K562 (cell line): ENCODE measurements at regions not wholly inside any gene's neighbourhood (a gene's known extent, or its start where the extent isn't known, plus 50 kb on each side); places are given as distances from the start of the nearest gene placed in this dataset.

ENCODE experiments used
- ATAC-seq: fragments of 200-7000 bp; cut with Tn5 transposase; 3 replicates; pipeline ENCODE4 v1.9.1; 2020; ENCODE audit warnings: moderate library complexity
- BruUV-seq: library from RNA; stranded (reverse); fragments of 400-500 nt; replicated peaks from 2 replicates; lab custom pipeline; 2021; lab: Mats Ljungman, UMichigan
- CTCF ChIA-PET: fragments of 300-600 bp; formaldehyde crosslinking; extraction: SDS; loops from one replicate; lab custom pipeline; 2021; ENCODE audit warnings: low intra/inter-chr PET ratio; lab: Yijun Ruan, JAX
- POLR2A ChIA-PET: fragments of 300-600, 350-650 bp; sonication (Branson Sonifier 250); formaldehyde crosslinking; extraction: SDS; loops from one replicate; lab custom pipeline; 2021; ENCODE audit warnings: antibody characterized with exemption, inconsistent platforms; lab: Yijun Ruan, JAX
- DNase-seq, 4 experiments: peaks; one replicate each; pipeline versions ENCODE4 v3.0.0 to v3.0.0-alpha.2; 2011 to 2018; ENCODE audit warnings: low spot score in 3 of 4, mixed read lengths in 3 of 4; ENCODE audit errors: extremely low read depth in 1 of 4
- FAIRE-seq: peaks from 2 replicates; lab custom pipeline; 2011; peaks lifted over from hg19 to GRCh38; lab: Jason Lieb, UNC
- H2AFZ ChIP-seq: 2 replicates; pipeline ENCODE4 v1.6.0; 2011; ENCODE audit warnings: low read depth, low read length, control low read depth, inconsistent platforms
- H3K27ac ChIP-seq: fragments of 200-600 bp; 3 replicates; pipeline ENCODE4 v1.8.0; 2011; ENCODE audit warnings: low read depth, mild to moderate bottlenecking, control low read depth, inconsistent platforms, low read length, moderate library complexity, mixed read lengths; ENCODE audit errors: extremely low read depth
- H3K27me3 ChIP-seq, 2 experiments: fragments of 300-600 bp in 1 of 2; 2 replicates in 1 of 2; 3 replicates in 1 of 2; pipeline versions ENCODE4 v1.6.0 to v1.8.0; 2011; ENCODE audit warnings: inconsistent platforms in 2 of 2, low read length in 2 of 2, mild to moderate bottlenecking in 1 of 2, mixed read lengths in 1 of 2, moderate library complexity in 1 of 2; ENCODE audit not compliant: control insufficient read depth in 2 of 2, insufficient read depth in 2 of 2
- H3K36me3 ChIP-seq: fragments of 300-600 bp; 3 replicates; pipeline ENCODE4 v1.8.0; 2011; ENCODE audit warnings: mild to moderate bottlenecking, low read length, inconsistent platforms; ENCODE audit not compliant: control insufficient read depth, insufficient read depth
- H3K4me1 ChIP-seq, 2 experiments: fragments of 200-600 bp in 1 of 2; replicated peaks in 1 of 2; 2 replicates in 1 of 2; 3 replicates in 1 of 2; pipeline versions ENCODE4 v1.5.1 to v1.8.0; 2011; ENCODE audit warnings: inconsistent platforms in 2 of 2, low read length in 2 of 2, mild to moderate bottlenecking in 1 of 2, mixed read lengths in 1 of 2, moderate library complexity in 1 of 2; ENCODE audit not compliant: control insufficient read depth in 2 of 2, insufficient read depth in 2 of 2
- H3K4me2 ChIP-seq: 2 replicates; pipeline ENCODE4 v1.6.1; 2011; ENCODE audit warnings: low read length, control low read depth, inconsistent platforms, mixed read lengths; ENCODE audit not compliant: insufficient read depth
- H3K4me3 ChIP-seq: fragments of 200-600 bp; sonication (generic), shearing (Covaris generic); 2 replicates; pipeline ENCODE4 v1.5.1; 2016; ENCODE audit warnings: control low read depth, inconsistent platforms
- H3K79me2 ChIP-seq: fragments of 200-600 bp; 3 replicates; pipeline ENCODE4 v1.8.0; 2011; ENCODE audit warnings: low read length, inconsistent platforms; ENCODE audit not compliant: control insufficient read depth, insufficient read depth
- H3K9ac ChIP-seq, 2 experiments: 2 replicates each; pipeline versions ENCODE4 v1.6.0 to v1.6.1; 2011; ENCODE audit warnings: low read depth in 2 of 2, low read length in 2 of 2, control low read depth in 1 of 2, inconsistent platforms in 1 of 2, mild to moderate bottlenecking in 1 of 2, mixed read lengths in 1 of 2; ENCODE audit not compliant: insufficient read depth in 1 of 2
- H3K9me1 ChIP-seq: one replicate; pipeline ENCODE4 v1.6.0; 2011; ENCODE audit warnings: inconsistent platforms, mild to moderate bottlenecking, low read length, moderate library complexity; ENCODE audit not compliant: control insufficient read depth, insufficient read depth
- H3K9me3 ChIP-seq: replicated peaks from 2 replicates; pipeline ENCODE4 v1.5.1; 2011; ENCODE audit warnings: low read depth, low read length, inconsistent platforms; ENCODE audit not compliant: control insufficient read depth, insufficient read depth
- H4K20me1 ChIP-seq: replicated peaks from 2 replicates; pipeline ENCODE4 v1.6.1; 2011; ENCODE audit warnings: low read length, inconsistent platforms, mixed read lengths; ENCODE audit not compliant: control insufficient read depth, insufficient read depth
- CXXC5 ChIP-seq: fragments of 250-450 bp; sonication (Bioruptor Pico); IDR thresholded peaks from 2 replicates; pipeline ENCODE4 v1.8.0; 2022; ENCODE audit warnings: inconsistent platforms, mild to moderate bottlenecking, moderate library complexity
- DIDO1 ChIP-seq: fragments of 450-650 bp; IDR thresholded peaks from 2 replicates; pipeline ENCODE4 v1.6.1; 2016; ENCODE audit warnings: low read depth, missing biosample characterization, missing genetic modification characterization
- EHMT2 ChIP-seq: fragments of 450-650 bp; IDR thresholded peaks from 2 replicates; pipeline ENCODE4 v1.6.1; 2018; ENCODE audit warnings: antibody characterized with exemption
- FOXJ2 ChIP-seq: fragments of 200-800 bp; sonication (Bioruptor generic); IDR thresholded peaks from 2 replicates; pipeline ENCODE4 v1.6.1; 2016; ENCODE audit warnings: missing genetic modification characterization, missing compliant biosample characterization
- HMG20B ChIP-seq: fragments of 250-450 bp; sonication (Bioruptor Pico); IDR thresholded peaks from 2 replicates; pipeline ENCODE4 v1.5.0; 2021; ENCODE audit warnings: mild to moderate bottlenecking
- ILF3 ChIP-seq: fragments of 450-650 bp; IDR thresholded peaks from 2 replicates; pipeline ENCODE4 v1.6.1; 2018; ENCODE audit warnings: antibody characterized with exemption, mild to moderate bottlenecking, moderate library complexity, borderline replicate concordance
- LCOR ChIP-seq: sonication (generic); formaldehyde crosslinking; IDR thresholded peaks from 2 replicates; pipeline ENCODE4 v1.8.0; 2022; ENCODE audit warnings: mild to moderate bottlenecking, missing genetic modification reagents
- SNRNP70 ChIP-seq: fragments of 200-400 bp; formaldehyde crosslinking; optimal IDR thresholded peaks from 2 replicates; pipeline ENCODE3; 2017; ENCODE audit warnings: low read depth, low read length
- TAF7 ChIP-seq: fragments of 450-650 bp; IDR thresholded peaks from 2 replicates; pipeline ENCODE4 v1.6.1; 2016; ENCODE audit warnings: missing genetic modification characterization, missing compliant biosample characterization
- ZEB2 ChIP-seq: fragments of 450-650 bp; IDR thresholded peaks from 2 replicates; pipeline ENCODE4 v1.6.1; 2016
- WGBS: fragments of 100-300 bp; shearing (Covaris generic); methylation state at CpG from one replicate; pipeline ENCODE4 v1.1.6; 2016; ENCODE audit warnings: low coverage, mixed read lengths; ENCODE audit not compliant: insufficient coverage; ENCODE audit errors: missing lambda C conversion rate; 5-methylcytosine and 5-hydroxymethylcytosine counted together
- in situ Hi-C: fragments of 300-500 bp; cut with MboI; formaldehyde crosslinking; loops from 4 replicates; pipeline ENCODE4 v1.15.0; 2018; ENCODE audit warnings: inconsistent platforms, mixed read lengths
- intact Hi-C: fragments of 100-400 bp; cut with micrococcal nuclease; formaldehyde crosslinking; loops from 2 replicates; pipeline ENCODE4 v1.14.2; 2022
- TF ChIP-seq, protein P1 (sequence below): fragments of 450-650 bp; IDR thresholded peaks from one replicate; pipeline ENCODE4 v1.6.1; 2018; ENCODE audit warnings: mild to moderate bottlenecking, moderate library complexity; ENCODE audit not compliant: partially characterized antibody
- TF ChIP-seq, protein P2 (sequence below), 2 experiments: IDR thresholded peaks in 1 of 2; conservative IDR thresholded peaks in 1 of 2; 2 replicates each; pipeline ENCODE4 v1.6.1; 2016; ENCODE audit warnings: low read depth in 2 of 2, mild to moderate bottlenecking in 1 of 2, missing compliant biosample characterization in 1 of 2, missing genetic modification characterization in 1 of 2, moderate library complexity in 1 of 2

GRCh38 chr13:105848494-105848893 is 687.0 kb downstream of the EFNB2 start:
- TF ChIP-seq EHMT2 (no peak), CXXC5 (CRISPR knock-in tag) (no peak), LCOR (no peak), DIDO1 (tag) (no peak), TAF7 (no peak), HMG20B (CRISPR knock-in tag) (no peak), ZEB2 (no peak), SNRNP70 (no peak), FOXJ2 (tag) (no peak), ILF3 (no peak)
- TF ChIP-seq, protein P1, sequence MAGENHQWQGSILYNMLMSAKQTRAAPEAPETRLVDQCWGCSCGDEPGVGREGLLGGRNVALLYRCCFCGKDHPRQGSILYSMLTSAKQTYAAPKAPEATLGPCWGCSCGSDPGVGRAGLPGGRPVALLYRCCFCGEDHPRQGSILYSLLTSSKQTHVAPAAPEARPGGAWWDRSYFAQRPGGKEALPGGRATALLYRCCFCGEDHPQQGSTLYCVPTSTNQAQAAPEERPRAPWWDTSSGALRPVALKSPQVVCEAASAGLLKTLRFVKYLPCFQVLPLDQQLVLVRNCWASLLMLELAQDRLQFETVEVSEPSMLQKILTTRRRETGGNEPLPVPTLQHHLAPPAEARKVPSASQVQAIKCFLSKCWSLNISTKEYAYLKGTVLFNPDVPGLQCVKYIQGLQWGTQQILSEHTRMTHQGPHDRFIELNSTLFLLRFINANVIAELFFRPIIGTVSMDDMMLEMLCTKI, result no peak
- TF ChIP-seq, protein P2, sequence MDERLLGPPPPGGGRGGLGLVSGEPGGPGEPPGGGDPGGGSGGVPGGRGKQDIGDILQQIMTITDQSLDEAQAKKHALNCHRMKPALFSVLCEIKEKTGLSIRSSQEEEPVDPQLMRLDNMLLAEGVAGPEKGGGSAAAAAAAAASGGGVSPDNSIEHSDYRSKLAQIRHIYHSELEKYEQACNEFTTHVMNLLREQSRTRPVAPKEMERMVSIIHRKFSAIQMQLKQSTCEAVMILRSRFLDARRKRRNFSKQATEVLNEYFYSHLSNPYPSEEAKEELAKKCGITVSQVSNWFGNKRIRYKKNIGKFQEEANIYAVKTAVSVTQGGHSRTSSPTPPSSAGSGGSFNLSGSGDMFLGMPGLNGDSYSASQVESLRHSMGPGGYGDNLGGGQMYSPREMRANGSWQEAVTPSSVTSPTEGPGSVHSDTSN (CRISPR knock-in tag; IDR thresholded peaks at IDR 0.05; ENCODE audit: low read depth), result no peak
- TF ChIP-seq, protein P2 (tag; conservative IDR thresholded peaks at IDR 0.05; ENCODE audit: low read depth), result no peak
- WGBS, result 2% methylated on average over 5 of the region's 11 CpGs
- intact Hi-C loops, result no loop called here

More at GRCh38 chr13:105848494-105848893, 687.0 kb downstream of the EFNB2 start:
- Histone ChIP-seq H3K27ac (no peak overlapping the region), H4K20me1 (no peaks in the 10 kb centered on the region), H3K27me3 (no peaks in the 10 kb centered on the region), H2AFZ (no peak overlapping the region), H3K36me3 (no peaks in the 10 kb centered on the region), H3K4me2 (no peak overlapping the region), H3K4me3 (no peak overlapping the region), H3K79me2 (no peaks in the 10 kb centered on the region), H3K9me3 (no peaks in the 10 kb centered on the region), H3K9me1 (no peaks in the 10 kb centered on the region), H3K4me1 (no peaks in the 10 kb centered on the region), H3K9ac (no peak overlapping the region)
- ChIA-PET POLR2A (no interaction called here), CTCF (no interaction called here)
- no TSS peak for BruUV-seq
- in situ Hi-C loops, result no loop called here
- ATAC-seq, result no peak
- no peak for FAIRE-seq
- DNase-seq, result no peak
